HUES64 (cell line): ENCODE measurements at regions not wholly inside any gene's neighbourhood (a gene's known extent, or its start where the extent isn't known, plus 50 kb on each side); places are given as distances from the start of the nearest gene placed in this dataset.

Experiments
- H3K27ac ChIP-seq: 2 replicates; pipeline ENCODE4 v1.7.0; 2013; ENCODE audit warnings: low read depth, low read length, inconsistent platforms
- H3K27me3 ChIP-seq: 2 replicates; pipeline ENCODE4 v1.6.1; 2013; ENCODE audit warnings: mild to moderate bottlenecking, low read length; ENCODE audit not compliant: insufficient read depth
- H3K36me3 ChIP-seq: 2 replicates; pipeline ENCODE4 v1.6.1; 2013; ENCODE audit warnings: mild to moderate bottlenecking, low read length; ENCODE audit not compliant: insufficient read depth
- H3K4me1 ChIP-seq: 2 replicates; pipeline ENCODE4 v1.6.1; 2013; ENCODE audit warnings: mild to moderate bottlenecking, low read length, moderate library complexity; ENCODE audit not compliant: insufficient read depth
- H3K4me3 ChIP-seq: 2 replicates; pipeline ENCODE4 v1.5.1; 2013; ENCODE audit warnings: mild to moderate bottlenecking, low read length, moderate library complexity
- H3K9ac ChIP-seq: 2 replicates; pipeline ENCODE4 v1.6.1; 2013; ENCODE audit warnings: mild to moderate bottlenecking, low read depth, low read length
- H3K9me3 ChIP-seq: 2 replicates; pipeline ENCODE4 v1.6.1; 2013; ENCODE audit warnings: low read depth, low read length; ENCODE audit not compliant: insufficient read depth
- WGBS: fragments of 150-250, 120-280 bp; methylation state at CpG from one replicate; pipeline ENCODE4 v1.1.7; 2013; ENCODE audit warnings: missing lambda C conversion rate; 5-methylcytosine and 5-hydroxymethylcytosine counted together

DNA sequence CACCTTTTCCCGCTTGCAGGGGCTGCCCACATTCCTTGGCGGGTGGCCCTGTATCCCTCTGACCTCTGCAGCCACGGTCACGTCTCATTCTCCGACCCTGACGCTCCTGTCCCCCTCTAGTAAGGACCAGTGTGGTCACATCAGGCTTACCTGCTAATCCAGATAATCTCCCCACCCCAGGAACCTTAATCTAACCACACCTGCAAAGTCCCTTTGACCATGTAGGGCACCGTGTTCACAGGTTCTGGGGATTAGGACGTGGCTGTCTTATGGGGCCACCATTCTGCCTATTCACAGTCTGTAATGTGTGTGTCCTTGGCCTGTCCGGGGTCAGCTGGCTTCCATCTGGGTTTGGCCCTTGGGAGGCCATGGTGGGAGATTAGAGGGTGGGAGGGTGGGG, 368.9 kb downstream of the AACS start:
- no peaks in the 10 kb centered on the region for H3K9me3 ChIP-seq
- no peaks in the 10 kb centered on the region for H3K36me3 ChIP-seq
- H3K27ac ChIP-seq = no peak overlapping the region
- no peak overlapping the region for H3K9ac ChIP-seq
- no peak overlapping the region for H3K4me3 ChIP-seq
- H3K27me3 ChIP-seq = no peaks in the 10 kb centered on the region
- WGBS = 97% methylated on average over 9 of the region's 9 CpGs
- H3K4me1 ChIP-seq = no peaks in the 10 kb centered on the region

- Histone ChIP-seq H3K36me3 (no peaks in the 10 kb centered on the region), H3K9ac (no peak overlapping the region), H3K4me1 (no peaks in the 10 kb centered on the region), H3K4me3 (no peak overlapping the region), H3K27me3 (no peaks in the 10 kb centered on the region), H3K9me3 (no peaks in the 10 kb centered on the region), H3K27ac (no peak overlapping the region)
- WGBS = 97% methylated on average over 8 of the region's 8 CpGs
Observed at GRCh38 chr12:125434936-125435443, 369.8 kb downstream of the AACS start.

DNA sequence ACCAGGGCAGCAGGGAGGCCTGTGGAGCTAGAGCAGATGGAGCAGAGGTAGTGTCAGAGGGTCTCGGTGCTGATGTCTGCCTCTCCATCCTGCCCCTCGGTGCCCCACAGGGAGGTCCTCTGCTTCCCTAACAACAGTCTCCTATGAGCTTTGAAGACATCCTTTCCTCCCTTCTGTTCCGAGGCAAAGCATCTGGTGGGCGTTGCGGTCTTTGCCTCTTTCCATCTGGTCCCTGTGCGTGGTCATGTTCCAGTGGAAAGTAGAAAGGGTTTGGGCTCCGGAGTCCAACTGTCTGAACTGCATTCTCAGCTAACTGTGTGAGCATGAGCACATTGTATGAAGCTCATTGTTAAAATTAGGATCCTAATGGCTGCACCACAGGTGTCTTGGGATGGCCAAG, 370.6 kb downstream of the AACS start:
- H3K27ac ChIP-seq = no peak overlapping the region
- H3K27me3 ChIP-seq = no peaks in the 10 kb centered on the region
- no peaks in the 10 kb centered on the region for H3K36me3 ChIP-seq
- 91% methylated on average over 7 of the region's 7 CpGs for WGBS
- no peak overlapping the region for H3K4me3 ChIP-seq
- no peak overlapping the region for H3K9ac ChIP-seq
- no peaks in the 10 kb centered on the region for H3K4me1 ChIP-seq
- no peaks in the 10 kb centered on the region for H3K9me3 ChIP-seq

DNA sequence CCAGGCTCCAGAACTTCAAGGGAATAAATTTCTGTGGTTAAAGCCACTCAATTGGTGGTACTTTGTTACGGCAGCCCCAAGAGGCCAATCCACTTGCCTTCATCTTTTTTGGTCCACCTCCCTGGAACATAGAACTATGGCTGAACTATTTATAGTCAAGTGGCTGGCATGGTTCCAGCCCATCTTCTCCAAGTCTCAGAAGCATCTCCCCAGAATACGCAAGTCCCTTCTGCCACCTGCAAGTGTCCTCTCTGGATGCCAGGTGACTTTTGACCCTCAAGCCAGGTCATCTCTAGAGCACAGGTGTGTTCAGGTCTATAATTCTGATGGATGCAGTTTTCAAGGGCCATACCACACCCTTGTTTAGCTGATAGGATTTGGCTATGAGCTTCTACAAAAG, 371.5 kb downstream of the AACS start:
- Histone ChIP-seq H3K4me1 (no peaks in the 10 kb centered on the region), H3K9ac (no peak overlapping the region), H3K27ac (no peak overlapping the region), H3K36me3 (no peaks in the 10 kb centered on the region), H3K27me3 (no peaks in the 10 kb centered on the region), H3K4me3 (no peak overlapping the region), H3K9me3 (no peaks in the 10 kb centered on the region)
- 90% methylated on average over 2 of the region's 2 CpGs for WGBS

DNA sequence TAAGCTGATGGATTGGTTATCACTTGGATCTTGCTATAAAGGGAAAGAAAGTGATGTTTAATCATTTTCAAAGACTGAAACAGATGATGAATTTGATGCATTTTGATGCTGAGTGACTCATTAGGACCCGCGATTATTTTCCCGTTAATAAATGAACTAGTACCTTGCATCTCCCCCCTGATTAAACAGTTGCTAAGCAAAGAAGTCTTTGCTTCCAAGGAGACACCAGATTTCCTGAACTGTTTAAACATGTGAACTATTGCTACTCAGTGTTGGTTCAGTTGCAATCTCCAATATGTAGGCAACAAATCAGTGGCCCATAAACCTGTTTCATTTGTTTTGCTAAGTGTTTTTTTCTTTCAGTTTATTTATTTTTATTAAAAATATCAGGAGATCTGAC, 375.2 kb downstream of the AACS start:
- Histone ChIP-seq H3K27me3 (no peaks in the 10 kb centered on the region), H3K27ac (no peak overlapping the region), H3K9ac (no peak overlapping the region), H3K36me3 (no peaks in the 10 kb centered on the region), H3K4me1 (peaks cover 15% of the 10 kb centered on the region; the same call in 1 of the 2 replicates), H3K4me3 (no peak overlapping the region), H3K9me3 (no peaks in the 10 kb centered on the region)
- WGBS = 79% methylated on average over 3 of the region's 3 CpGs

- 63% methylated on average over 1 of the region's 1 CpG for WGBS
- Histone ChIP-seq H3K36me3 (no peaks in the 10 kb centered on the region), H3K4me3 (no peak overlapping the region), H3K9me3 (0 out of 2 replicates have a peak, but pooled peaks cover 3% of the 10 kb centered on the region), H3K4me1 (peaks cover 15% of the 10 kb centered on the region; the same call in 1 of the 2 replicates), H3K9ac (no peak overlapping the region), H3K27me3 (no peaks in the 10 kb centered on the region), H3K27ac (no peak overlapping the region; the same call in 1 of the 2 replicates)
Observed at GRCh38 chr12:125443341-125443740, 378.1 kb downstream of the AACS start.

- Histone ChIP-seq H3K4me3 (no peak overlapping the region), H3K27ac (no peak overlapping the region), H3K4me1 (peaks cover 10% of the 10 kb centered on the region; the same call in 1 of the 2 replicates), H3K9me3 (0 out of 2 replicates have a peak, but pooled peaks cover 7% of the 10 kb centered on the region), H3K27me3 (no peaks in the 10 kb centered on the region), H3K36me3 (no peaks in the 10 kb centered on the region), H3K9ac (no peak overlapping the region)
- WGBS = 85% methylated on average over 2 of the region's 2 CpGs
Observed at GRCh38 chr12:125451408-125451807, 386.2 kb downstream of the AACS start.

DNA sequence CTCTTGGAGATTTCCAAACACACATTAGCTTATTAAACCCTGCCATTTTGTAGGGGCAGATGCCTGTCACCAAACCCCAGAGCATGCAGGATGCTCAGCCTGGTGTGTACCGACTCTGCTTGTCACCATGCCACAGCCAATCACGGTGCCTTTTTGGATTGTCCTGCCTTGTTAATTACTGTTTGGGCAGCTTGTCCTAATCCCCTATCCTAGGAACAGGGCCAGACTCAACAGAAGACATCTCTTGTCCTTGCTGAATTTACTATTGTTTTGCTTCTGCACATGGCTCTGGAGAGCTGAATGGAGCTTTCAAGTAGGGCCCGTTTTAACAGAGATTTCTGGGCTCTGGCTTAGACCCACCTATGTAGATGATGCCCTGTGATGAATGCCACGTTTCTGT, 388.5 kb downstream of the AACS start:
- peaks cover 10% of the 10 kb centered on the region; the same call in 1 of the 2 replicates for H3K4me1 ChIP-seq
- no peak overlapping the region for H3K9ac ChIP-seq
- H3K9me3 ChIP-seq = 0 out of 2 replicates have a peak, but pooled peaks cover under 1% of the 10 kb centered on the region
- no peaks in the 10 kb centered on the region for H3K36me3 ChIP-seq
- WGBS = 90% methylated on average over 4 of the region's 4 CpGs
- no peaks in the 10 kb centered on the region for H3K27me3 ChIP-seq
- H3K27ac ChIP-seq = no peak overlapping the region
- H3K4me3 ChIP-seq = no peak overlapping the region

DNA sequence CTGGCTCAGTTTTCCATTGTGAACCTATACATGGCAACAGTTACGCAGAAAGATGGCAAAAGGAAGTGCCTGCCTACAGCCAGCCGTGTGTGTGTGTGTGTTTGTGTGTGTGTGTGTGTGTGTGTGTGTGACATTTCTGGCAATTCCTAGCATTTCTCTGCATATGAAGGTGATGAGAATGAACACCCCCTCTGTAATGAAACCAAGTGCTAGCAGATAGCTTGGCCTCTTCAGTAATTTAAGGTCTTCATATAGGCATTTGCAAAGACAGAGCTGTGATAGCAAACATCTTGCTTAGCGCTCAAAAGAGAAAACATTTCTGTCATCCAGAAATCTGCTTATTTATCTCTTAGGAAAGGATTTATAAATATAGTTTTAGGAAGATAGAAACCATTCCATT, 389.1 kb downstream of the AACS start:
- H3K36me3 ChIP-seq = no peaks in the 10 kb centered on the region
- H3K9me3 ChIP-seq = no peaks in the 10 kb centered on the region
- no peaks in the 10 kb centered on the region for H3K27me3 ChIP-seq
- 83% methylated on average over 3 of the region's 3 CpGs for WGBS
- H3K9ac ChIP-seq = no peak overlapping the region
- H3K4me3 ChIP-seq = no peak overlapping the region
- peaks cover 10% of the 10 kb centered on the region; the same call in 1 of the 2 replicates for H3K4me1 ChIP-seq
- no peak overlapping the region for H3K27ac ChIP-seq

DNA sequence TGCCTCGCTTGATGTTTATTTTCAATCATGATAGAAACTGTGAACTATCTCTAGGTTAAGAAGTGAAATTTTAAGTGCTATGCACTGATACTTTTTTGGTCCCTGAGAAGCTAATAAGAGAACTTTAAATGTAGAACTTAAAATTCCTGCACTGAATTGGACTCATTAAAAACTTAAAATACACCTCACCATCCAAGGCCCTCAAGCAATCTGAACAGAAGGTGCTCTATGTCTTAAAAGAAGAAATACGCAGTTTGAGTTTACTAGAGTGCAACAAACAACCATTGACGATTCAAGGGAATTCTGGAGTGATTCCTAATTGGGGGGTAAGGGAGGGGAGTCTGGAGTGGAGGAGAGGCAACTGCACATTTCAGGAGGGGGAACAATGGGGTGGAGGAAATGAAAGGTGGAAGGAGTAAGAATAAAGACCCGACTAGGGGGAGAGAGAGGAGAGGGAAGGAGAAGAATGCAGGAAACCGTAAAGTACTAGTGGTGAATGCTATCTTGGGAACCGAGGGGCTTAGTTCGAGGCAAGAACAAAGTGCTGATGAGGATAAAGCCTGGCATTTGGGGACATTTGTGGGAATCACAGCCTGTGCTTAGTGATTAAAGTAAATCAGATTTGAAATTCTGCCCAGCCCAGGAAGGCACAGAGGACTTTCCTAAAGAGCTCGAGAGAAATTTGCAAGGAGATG, 389.7 kb downstream of the AACS start:
- no peaks in the 10 kb centered on the region for H3K9me3 ChIP-seq
- H3K27ac ChIP-seq = no peak overlapping the region
- H3K4me3 ChIP-seq = no peak overlapping the region
- H3K9ac ChIP-seq = no peak overlapping the region
- 70% methylated on average over 8 of the region's 8 CpGs for WGBS
- H3K4me1 ChIP-seq = peaks cover 10% of the 10 kb centered on the region; the same call in 1 of the 2 replicates
- H3K36me3 ChIP-seq = no peaks in the 10 kb centered on the region
- H3K27me3 ChIP-seq = no peaks in the 10 kb centered on the region

GRCh38 chr12:125455556-125455955, 390.3 kb downstream of the AACS start:
- no peaks in the 10 kb centered on the region for H3K9me3 ChIP-seq
- H3K36me3 ChIP-seq = no peaks in the 10 kb centered on the region
- no peak overlapping the region for H3K27ac ChIP-seq
- H3K4me3 ChIP-seq = no peak overlapping the region
- H3K27me3 ChIP-seq = no peaks in the 10 kb centered on the region
- no peak overlapping the region for H3K9ac ChIP-seq
- WGBS = 95% methylated on average over 4 of the region's 4 CpGs
- H3K4me1 ChIP-seq = peaks cover 10% of the 10 kb centered on the region; the same call in 1 of the 2 replicates
